ENCODE measurements at regions not wholly inside any gene's neighbourhood (a gene's known extent, or its start where the extent isn't known, plus 50 kb on each side); places are given as distances from the start of the nearest gene placed in this dataset.
"Not testable (repeated sequence)": the region's sequence is repeated elsewhere in the genome, so short reads cannot be mapped to it uniquely, and the experiment has no call there.

- TF ChIP-seq CTCF (conservative IDR thresholded peaks at IDR 0.05; ENCODE audit: low read length) = no peak
- no peak overlapping the region for H3K4me3 ChIP-seq (ENCODE audit: low read length)
- DNase-seq (ENCODE audit: low read depth) = peak; percentile 8
Measured at GRCh38 chr1:232316864-232317263, 313.1 kb downstream of the SIPA1L2 start.

- not testable (repeated sequence) for H3K4me3 ChIP-seq (ENCODE audit: low read length); DNase-seq (ENCODE audit: low read depth)
Measured at GRCh38 chr1:232313876-232314275, 316.1 kb downstream of the SIPA1L2 start.

DNA sequence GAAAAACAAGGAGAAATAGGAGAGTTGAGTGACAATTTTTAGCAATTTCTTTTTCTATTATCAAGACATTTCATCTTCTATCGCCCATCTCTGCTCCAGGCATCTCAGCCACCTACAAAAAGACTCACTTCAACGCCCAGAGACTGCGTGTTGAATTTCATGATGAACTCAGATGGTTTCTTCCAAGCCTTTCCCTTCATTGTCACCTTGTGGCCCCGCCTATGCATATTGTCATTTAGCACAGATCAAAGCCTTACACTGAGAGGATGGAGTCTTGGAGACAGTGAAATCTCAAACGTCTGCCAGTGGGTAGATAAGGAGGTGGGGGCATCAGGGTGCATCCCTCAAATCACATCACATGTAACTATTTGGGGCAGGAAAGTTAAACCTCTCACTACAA is 319.4 kb downstream of the SIPA1L2 start:
- no peak overlapping the region for H3K4me3 ChIP-seq (ENCODE audit: low read length)
- DNase-seq (ENCODE audit: low read depth) = no peak
- no peak for TF ChIP-seq CTCF (conservative IDR thresholded peaks at IDR 0.05; ENCODE audit: low read length)

DNA sequence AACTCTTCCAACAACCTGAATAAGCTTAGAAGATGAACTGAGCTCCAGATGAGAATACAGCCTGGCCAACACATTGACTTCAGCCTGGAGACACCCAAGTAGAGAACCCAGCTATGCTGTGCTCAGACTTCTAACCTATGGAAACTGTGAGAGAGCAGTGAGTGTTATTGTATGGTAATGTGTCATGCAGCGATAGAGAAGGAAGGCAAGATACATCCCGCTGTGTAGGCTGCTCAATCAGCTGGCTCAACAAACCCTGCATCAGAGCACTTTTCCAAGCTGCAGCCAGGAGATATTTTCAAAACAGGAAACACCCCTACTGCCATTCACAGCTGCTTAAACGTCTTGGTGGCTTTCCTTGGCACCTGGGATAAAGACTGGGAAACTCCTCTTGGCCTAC is 321.3 kb downstream of the SIPA1L2 start:
- TF ChIP-seq CTCF (conservative IDR thresholded peaks at IDR 0.05; ENCODE audit: low read length) = no peak
- no peak overlapping the region for H3K4me3 ChIP-seq (ENCODE audit: low read length)
- DNase-seq (ENCODE audit: low read depth) = no peak

DNA sequence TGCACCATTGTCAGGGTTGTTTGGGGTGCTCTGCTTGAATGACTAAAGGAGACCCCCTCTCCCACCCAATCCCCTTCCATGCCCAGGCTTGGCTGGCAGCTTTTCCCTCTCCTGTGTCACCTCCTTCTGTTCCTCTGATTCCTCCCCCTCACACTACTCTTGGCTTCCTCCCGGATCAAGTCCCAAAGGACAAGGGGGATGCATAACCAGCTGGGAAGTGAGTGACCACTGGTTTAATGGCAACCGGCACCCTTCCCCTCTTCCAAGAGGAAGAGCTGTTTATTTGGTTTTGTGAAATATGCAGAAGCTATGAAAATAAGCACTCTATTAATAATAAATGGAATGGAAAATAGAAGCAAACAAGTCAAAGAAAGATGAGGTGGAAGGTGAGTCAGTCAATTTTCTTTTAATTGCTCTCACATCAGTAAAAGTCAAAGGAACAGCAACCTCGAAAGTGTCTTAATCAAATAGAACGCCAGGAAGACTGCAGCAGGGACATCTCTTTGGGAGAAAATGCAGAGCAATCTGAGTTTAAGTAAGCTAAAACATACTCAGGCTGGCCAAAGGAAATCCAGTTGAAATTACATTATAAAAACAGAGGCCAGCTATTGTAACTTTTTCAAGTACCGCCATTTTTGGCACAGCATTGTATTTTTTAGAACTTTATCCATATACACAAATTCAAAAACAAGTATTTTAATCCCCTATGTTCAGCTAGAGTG is 322.5 kb downstream of the SIPA1L2 start:
- H3K4me3 ChIP-seq (ENCODE audit: low read length) = no peak overlapping the region
- no peak for DNase-seq (ENCODE audit: low read depth)
- TF ChIP-seq CTCF (conservative IDR thresholded peaks at IDR 0.05; ENCODE audit: low read length) = no peak

- H3K4me3 ChIP-seq (ENCODE audit: low read length) = no peak overlapping the region
- no peak for DNase-seq (ENCODE audit: low read depth)
- 0 out of 2 replicates have a peak, but pooled peaks have one; percentile 9 for TF ChIP-seq CTCF (conservative IDR thresholded peaks at IDR 0.05; ENCODE audit: low read length)
Measured at GRCh38 chr1:232306269-232306961, 323.5 kb downstream of the SIPA1L2 start.

- no peak overlapping the region for H3K4me3 ChIP-seq (ENCODE audit: low read length)
- TF ChIP-seq CTCF (conservative IDR thresholded peaks at IDR 0.05; ENCODE audit: low read length) = no peak
- DNase-seq (ENCODE audit: low read depth) = no peak
Measured at GRCh38 chr1:232305050-232305449, 324.9 kb downstream of the SIPA1L2 start.
